ENCODE measurements at regions not wholly inside any gene's neighbourhood (a gene's known extent, or its start where the extent isn't known, plus 50 kb on each side); places are given as distances from the start of the nearest gene placed in this dataset.

DNA sequence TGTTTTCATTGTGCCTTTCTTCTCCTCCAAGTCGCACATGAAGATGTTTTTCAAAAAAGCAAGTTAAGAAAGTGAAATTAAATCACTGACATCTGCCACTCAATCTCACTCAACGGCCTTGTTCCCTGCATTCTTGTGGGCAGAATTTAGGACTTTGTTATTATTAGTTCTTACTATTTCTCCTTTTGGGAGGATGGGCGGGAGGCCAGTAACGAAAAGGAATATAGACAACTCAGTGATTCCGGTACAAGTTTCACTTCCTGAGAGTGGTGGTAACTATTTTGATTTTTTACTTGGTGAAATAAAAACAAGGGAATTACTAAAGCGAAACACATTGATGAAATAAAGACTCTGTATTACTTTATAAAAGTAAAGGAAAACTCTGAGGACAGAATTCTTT lies 231.9 kb upstream of the HABP2 start:
- in situ Hi-C loops (cut with MboI; ENCODE audit: low pct_unique_long_range_greater_than_20kb, low sequenced_read_pairs, unreplicated experiment): no loop called here
- no peak for DNase-seq (ENCODE audit: low spot score)
- TF ChIP-seq, protein P1, sequence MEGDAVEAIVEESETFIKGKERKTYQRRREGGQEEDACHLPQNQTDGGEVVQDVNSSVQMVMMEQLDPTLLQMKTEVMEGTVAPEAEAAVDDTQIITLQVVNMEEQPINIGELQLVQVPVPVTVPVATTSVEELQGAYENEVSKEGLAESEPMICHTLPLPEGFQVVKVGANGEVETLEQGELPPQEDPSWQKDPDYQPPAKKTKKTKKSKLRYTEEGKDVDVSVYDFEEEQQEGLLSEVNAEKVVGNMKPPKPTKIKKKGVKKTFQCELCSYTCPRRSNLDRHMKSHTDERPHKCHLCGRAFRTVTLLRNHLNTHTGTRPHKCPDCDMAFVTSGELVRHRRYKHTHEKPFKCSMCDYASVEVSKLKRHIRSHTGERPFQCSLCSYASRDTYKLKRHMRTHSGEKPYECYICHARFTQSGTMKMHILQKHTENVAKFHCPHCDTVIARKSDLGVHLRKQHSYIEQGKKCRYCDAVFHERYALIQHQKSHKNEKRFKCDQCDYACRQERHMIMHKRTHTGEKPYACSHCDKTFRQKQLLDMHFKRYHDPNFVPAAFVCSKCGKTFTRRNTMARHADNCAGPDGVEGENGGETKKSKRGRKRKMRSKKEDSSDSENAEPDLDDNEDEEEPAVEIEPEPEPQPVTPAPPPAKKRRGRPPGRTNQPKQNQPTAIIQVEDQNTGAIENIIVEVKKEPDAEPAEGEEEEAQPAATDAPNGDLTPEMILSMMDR (IDR thresholded peaks at IDR 0.05; ENCODE audit: extremely low read depth, insufficient read depth, missing control alignments): no peak

DNA sequence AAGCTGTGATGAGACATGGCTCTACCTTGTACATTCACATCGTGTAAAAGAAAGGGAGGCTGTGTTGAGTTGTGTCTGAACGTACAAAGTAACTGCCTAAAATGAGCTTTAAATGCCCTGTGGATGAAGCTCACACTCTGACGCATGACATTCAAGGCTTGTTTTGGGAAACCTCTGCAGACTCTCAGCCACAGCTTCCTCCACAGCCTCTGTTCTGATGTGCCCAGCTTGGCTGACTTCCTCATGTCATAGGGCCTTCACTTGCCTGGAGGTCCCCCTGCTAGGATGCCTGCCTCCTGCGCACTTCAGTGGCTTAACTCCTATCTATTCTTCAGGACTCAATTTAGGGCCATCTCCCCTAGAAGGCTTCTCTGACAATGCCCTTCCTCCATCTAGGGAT lies 230.0 kb upstream of the HABP2 start:
- TF ChIP-seq, protein P1 (IDR thresholded peaks at IDR 0.05; ENCODE audit: extremely low read depth, insufficient read depth, missing control alignments): no peak
- in situ Hi-C loops (cut with MboI; ENCODE audit: low pct_unique_long_range_greater_than_20kb, low sequenced_read_pairs, unreplicated experiment): no loop called here
- no peak for DNase-seq (ENCODE audit: low spot score)

DNA sequence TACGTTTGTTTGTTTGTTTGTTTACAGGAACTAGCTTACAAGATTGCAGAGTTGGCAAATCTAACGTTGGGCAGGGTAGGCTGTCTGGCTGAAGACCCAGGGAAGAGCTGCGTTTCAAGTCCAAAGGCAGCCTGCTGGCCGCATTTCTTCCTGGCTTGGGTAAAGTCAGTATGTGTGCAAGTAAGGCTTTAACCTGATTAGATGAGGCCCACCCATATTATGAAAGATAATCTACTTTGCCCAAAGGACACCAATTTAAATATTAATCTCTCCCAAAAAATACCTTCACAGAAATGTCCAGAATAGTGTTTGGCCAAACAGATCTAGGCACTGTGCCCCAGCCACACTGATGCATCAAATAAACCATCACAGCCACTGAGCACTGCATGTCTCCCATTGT lies 228.9 kb upstream of the HABP2 start:
- no peak for DNase-seq (ENCODE audit: low spot score)
- in situ Hi-C loops (cut with MboI; ENCODE audit: low pct_unique_long_range_greater_than_20kb, low sequenced_read_pairs, unreplicated experiment): no loop called here
- TF ChIP-seq, protein P1 (IDR thresholded peaks at IDR 0.05; ENCODE audit: extremely low read depth, insufficient read depth, missing control alignments): no peak

DNA sequence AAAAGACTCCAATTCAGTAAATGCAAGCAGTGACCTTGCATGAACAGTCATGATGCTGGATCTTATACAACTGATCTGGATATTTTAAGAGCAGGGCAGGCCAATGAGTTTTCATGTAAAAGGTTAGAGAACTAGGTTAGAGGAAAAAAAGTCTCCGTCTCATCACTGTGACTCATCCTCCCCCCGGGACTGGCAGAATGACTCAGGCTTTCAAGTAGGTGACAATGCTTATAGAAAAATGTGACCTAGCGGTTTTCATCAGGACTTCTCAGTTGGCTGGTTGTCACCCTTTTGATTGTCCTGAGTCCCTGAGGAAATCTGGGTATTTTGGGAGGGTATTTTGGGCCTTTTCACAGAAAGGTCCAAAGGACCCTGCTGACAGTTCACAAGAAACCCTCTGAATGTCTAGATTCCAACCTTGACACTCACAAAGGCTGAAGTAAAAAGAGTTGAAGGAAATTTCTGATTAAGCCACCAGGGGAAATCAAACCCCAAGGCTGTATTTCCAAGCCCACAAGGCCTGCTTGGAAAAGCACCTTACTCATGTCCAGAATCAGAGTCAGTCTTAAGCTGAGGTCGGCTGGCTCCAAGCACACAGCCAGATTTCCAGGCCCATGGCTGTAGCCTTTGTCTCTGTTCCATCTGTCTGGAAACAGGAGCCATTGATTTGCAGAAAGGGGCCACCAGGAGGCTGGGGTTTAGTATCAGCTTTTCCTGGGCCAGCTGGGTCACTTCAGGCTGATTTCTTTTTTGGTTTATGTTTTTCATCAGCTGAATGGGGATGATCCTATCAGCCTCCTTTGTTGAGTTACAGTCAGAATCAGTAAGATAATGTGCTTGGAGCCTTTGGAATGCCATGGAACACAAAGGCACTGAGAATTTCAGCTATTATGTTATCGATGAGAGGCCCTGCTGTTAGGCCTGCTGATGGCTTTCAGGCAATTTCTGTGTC lies 226.4 kb upstream of the HABP2 start:
- in situ Hi-C loops (cut with MboI; ENCODE audit: low pct_unique_long_range_greater_than_20kb, low sequenced_read_pairs, unreplicated experiment): no loop called here
- TF ChIP-seq, protein P1 (IDR thresholded peaks at IDR 0.05; ENCODE audit: extremely low read depth, insufficient read depth, missing control alignments): no peak
- peak; percentile 39 for DNase-seq (ENCODE audit: low spot score)

DNA sequence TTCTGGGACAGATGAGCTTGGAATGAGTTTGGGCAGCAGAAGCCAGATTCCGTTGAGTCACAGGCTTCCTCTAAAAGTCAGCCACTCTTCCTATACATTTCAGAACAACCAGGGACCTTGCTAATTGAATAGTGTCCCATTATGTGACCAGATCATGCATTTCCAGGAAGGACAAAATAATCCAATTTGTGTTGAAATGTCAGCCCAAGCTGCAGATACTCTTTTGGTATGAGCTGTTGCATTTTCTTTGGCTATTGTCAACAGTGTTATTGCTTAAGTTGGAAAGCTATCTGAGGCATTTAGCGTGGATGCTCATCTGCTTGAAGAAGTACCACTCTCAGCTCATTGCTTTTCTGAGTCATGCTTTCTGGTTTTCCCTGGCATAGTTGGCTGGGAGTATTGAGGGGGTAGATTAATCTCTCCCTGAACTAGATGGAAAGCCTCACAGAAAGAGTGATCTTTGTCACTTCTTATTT lies 223.7 kb upstream of the HABP2 start:
- in situ Hi-C loops (cut with MboI; ENCODE audit: low pct_unique_long_range_greater_than_20kb, low sequenced_read_pairs, unreplicated experiment): no loop called here
- TF ChIP-seq, protein P1 (IDR thresholded peaks at IDR 0.05; ENCODE audit: extremely low read depth, insufficient read depth, missing control alignments): no peak
- no peak for DNase-seq (ENCODE audit: low spot score)

DNA sequence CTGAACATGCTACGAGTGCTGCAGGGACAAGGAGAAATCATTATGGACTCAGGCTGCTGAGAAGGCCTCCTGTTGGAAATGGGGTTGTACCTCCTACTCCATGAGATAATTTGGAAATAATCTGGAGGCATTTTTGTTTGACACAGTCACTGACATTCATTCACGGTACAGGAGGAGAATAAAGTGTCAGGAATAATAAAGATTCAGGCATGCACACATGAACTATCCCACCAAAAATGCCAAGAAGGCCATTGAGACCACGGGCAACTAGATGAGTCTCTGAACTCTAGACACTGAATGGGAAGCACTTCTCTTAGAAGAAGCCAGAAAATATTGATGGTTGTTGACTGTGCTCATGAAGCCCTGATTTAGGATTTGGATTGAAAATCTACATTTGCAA lies 220.9 kb upstream of the HABP2 start:
- TF ChIP-seq, protein P1 (IDR thresholded peaks at IDR 0.05; ENCODE audit: extremely low read depth, insufficient read depth, missing control alignments): no peak
- in situ Hi-C loops (cut with MboI; ENCODE audit: low pct_unique_long_range_greater_than_20kb, low sequenced_read_pairs, unreplicated experiment): no loop called here
- no peak for DNase-seq (ENCODE audit: low spot score)
